Upper lobe of right lung (tissue), 1 donor: ENCODE measurements at regions not wholly inside any gene's neighbourhood (a gene's known extent, or its start where the extent isn't known, plus 50 kb on each side); places are given as distances from the start of the nearest gene placed in this dataset.
"Not testable (repeated sequence)": the region's sequence is repeated elsewhere in the genome, so short reads cannot be mapped to it uniquely, and the experiment has no call there.

Experiments used
- ATAC-seq: fragments of 200-7000 bp; cut with Tn5 transposase; one replicate; pipeline ENCODE4 v1.9.1; 2020; ENCODE audit warnings: mild to moderate bottlenecking, moderate library complexity
- DNase-seq: peaks from one replicate; pipeline ENCODE4 v3.0.0-alpha.2; 2020
- H3K27ac ChIP-seq: fragments of 200-600 bp; one replicate; pipeline ENCODE4 v1.8.0; 2022
- H3K27me3 ChIP-seq: fragments of 200-600 bp; one replicate; pipeline ENCODE4 v1.8.0; 2022; ENCODE audit warnings: mild to moderate bottlenecking
- H3K36me3 ChIP-seq: fragments of 200-600 bp; one replicate; pipeline ENCODE4 v1.8.0; 2022
- H3K4me1 ChIP-seq: fragments of 200-600 bp; one replicate; pipeline ENCODE4 v1.8.0; 2022
- H3K4me3 ChIP-seq: fragments of 200-600 bp; one replicate; pipeline ENCODE4 v1.8.0; 2022; ENCODE audit warnings: mild to moderate bottlenecking
- H3K9me3 ChIP-seq: fragments of 200-600 bp; one replicate; pipeline ENCODE4 v1.8.0; 2022
- intact Hi-C: fragments of 100-400 bp; cut with DNase I; formaldehyde crosslinking; loops from one replicate; pipeline ENCODE4 v1.11.0; 2022
- TF ChIP-seq, protein P1 (sequence below): fragments of 200-600 bp; IDR thresholded peaks from one replicate; pipeline ENCODE4 v1.8.0; 2022; ENCODE audit warnings: antibody characterized with exemption
- donor health status: DM: no; HTN: yes; CAD: no; lungs with severe emphysema.

DNA sequence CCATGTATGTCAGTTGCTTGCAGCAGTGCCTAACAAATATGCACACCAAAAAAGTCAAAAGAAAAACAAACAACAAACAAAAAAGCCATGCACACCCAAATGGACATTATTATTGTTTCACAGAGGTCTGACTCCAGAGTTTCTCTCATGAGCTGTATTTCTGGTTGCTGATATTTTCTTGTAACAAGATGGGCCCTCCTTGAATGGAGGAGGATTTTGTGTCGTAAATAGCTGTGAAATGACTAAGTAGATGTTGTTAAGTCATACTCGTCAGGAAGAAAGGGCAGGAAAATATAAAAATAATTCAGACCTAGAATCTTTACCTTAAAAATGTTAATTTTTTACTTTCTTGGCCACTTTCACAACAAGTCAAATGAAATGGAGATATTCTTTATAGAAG, 96.0 kb downstream of the PLEKHG1 start:
- intact Hi-C loops = no loop called here
- DNase-seq (no peak), ATAC-seq (no peak)
- no peaks in the 10 kb centered on the region for H3K27me3 ChIP-seq
- peaks cover 5% of the 10 kb centered on the region for H3K4me1 ChIP-seq
- H3K9me3 ChIP-seq = no peaks in the 10 kb centered on the region
- H3K4me3 ChIP-seq = no peak overlapping the region
- no peaks in the 10 kb centered on the region for H3K36me3 ChIP-seq
- TF ChIP-seq, protein P1, sequence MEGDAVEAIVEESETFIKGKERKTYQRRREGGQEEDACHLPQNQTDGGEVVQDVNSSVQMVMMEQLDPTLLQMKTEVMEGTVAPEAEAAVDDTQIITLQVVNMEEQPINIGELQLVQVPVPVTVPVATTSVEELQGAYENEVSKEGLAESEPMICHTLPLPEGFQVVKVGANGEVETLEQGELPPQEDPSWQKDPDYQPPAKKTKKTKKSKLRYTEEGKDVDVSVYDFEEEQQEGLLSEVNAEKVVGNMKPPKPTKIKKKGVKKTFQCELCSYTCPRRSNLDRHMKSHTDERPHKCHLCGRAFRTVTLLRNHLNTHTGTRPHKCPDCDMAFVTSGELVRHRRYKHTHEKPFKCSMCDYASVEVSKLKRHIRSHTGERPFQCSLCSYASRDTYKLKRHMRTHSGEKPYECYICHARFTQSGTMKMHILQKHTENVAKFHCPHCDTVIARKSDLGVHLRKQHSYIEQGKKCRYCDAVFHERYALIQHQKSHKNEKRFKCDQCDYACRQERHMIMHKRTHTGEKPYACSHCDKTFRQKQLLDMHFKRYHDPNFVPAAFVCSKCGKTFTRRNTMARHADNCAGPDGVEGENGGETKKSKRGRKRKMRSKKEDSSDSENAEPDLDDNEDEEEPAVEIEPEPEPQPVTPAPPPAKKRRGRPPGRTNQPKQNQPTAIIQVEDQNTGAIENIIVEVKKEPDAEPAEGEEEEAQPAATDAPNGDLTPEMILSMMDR = no peak
- H3K27ac ChIP-seq = no peak overlapping the region

DNA sequence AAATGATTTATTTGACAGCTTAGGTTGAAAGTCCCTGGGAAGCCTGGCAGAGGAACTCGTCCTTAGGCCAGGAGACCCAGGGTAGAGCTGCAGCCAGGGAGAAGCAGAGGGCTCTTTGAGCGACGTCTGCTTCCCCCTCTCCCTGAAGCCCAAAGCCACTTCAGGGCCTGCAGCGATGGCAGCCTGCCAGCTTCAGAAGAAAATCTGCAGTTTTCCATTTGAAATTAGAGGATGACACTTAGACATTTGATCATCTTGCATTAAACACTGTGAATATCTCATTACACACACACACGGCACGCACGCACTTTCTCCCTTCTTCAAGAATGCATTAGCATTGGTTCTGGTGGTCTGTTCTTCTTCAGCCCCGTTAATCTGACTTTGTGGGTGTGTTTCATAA, 96.5 kb downstream of the PLEKHG1 start:
- peaks cover 5% of the 10 kb centered on the region for H3K4me1 ChIP-seq
- ATAC-seq = no peak
- H3K36me3 ChIP-seq = no peaks in the 10 kb centered on the region
- no peak overlapping the region for H3K27ac ChIP-seq
- H3K4me3 ChIP-seq = no peak overlapping the region
- intact Hi-C loops = no loop called here
- no peaks in the 10 kb centered on the region for H3K9me3 ChIP-seq
- no peaks in the 10 kb centered on the region for H3K27me3 ChIP-seq
- no peak for DNase-seq
- TF ChIP-seq, protein P1 = no peak

DNA sequence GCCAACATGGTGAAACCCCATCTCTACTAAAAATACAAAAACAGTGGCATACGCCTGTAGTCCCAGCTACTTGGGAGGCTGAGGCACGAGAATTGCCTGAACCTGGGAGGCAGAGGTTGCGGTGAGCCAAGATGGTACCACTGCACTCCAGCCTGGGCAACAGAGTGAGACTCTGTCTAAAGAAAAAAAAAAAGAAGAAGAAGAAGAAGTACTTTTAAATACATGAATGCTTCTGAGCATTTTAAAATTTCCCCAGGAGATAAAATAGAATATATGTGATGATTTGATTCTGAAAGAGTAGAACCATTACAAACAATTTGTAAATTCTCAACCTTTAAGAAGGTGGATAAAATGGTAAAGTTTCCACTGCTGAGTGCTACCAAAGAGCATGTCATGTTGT, 97.2 kb downstream of the PLEKHG1 start:
- H3K27ac ChIP-seq, H3K4me1 ChIP-seq, intact Hi-C loops, H3K36me3 ChIP-seq, ATAC-seq, H3K27me3 ChIP-seq, H3K4me3 ChIP-seq, H3K9me3 ChIP-seq, DNase-seq: not testable (repeated sequence)

DNA sequence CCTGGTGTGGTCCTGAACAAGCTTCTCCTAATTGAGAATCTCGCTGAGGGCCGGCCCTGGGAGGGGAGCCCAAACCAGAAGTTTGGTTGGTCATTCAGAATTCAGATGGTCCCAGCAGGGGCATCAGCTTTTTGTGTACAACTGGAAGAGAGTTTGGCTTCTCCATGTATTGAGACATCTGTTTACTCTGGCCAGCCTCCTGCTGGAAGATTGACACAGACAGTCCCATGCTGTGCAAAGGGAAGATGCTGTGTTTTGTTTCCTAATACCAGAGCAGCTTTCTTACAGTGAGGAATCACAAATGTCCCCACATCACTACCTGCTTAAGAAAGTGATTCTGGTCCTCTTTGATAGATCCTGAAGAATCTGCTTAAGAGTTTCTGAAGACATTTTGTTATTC, 97.8 kb downstream of the PLEKHG1 start:
- TF ChIP-seq, protein P1 = no peak
- H3K27ac ChIP-seq = no peak overlapping the region
- H3K9me3 ChIP-seq = no peaks in the 10 kb centered on the region
- H3K27me3 ChIP-seq = no peaks in the 10 kb centered on the region
- intact Hi-C loops = no loop called here
- ATAC-seq (no peak), DNase-seq (no peak)
- H3K4me3 ChIP-seq = no peak overlapping the region
- no peaks in the 10 kb centered on the region for H3K4me1 ChIP-seq
- no peaks in the 10 kb centered on the region for H3K36me3 ChIP-seq

DNA sequence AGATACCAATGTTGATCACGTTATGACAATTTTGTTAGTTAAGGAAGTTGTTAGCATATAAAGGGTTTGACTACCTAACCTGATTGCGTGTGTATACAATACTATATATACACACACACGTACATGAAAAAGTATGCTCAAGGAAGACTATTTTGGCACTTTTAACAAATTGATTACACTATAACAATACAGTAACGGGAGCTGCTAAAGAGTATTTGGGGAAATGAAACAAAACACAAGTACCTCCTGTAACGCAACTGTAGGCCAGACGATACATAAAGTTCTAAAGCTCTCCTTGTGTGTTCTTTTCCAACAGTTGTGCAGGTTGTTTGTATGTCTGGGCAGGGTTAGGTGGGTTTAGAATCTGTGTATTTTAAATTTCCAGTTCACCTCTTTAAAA, 98.7 kb downstream of the PLEKHG1 start:
- Histone ChIP-seq H3K36me3 (no peaks in the 10 kb centered on the region), H3K4me1 (no peaks in the 10 kb centered on the region), H3K9me3 (no peaks in the 10 kb centered on the region), H3K4me3 (no peak overlapping the region), H3K27ac (no peak overlapping the region), H3K27me3 (no peaks in the 10 kb centered on the region)
- ATAC-seq = no peak
- TF ChIP-seq, protein P1 = no peak
- DNase-seq = no peak
- intact Hi-C loops = no loop called here

DNA sequence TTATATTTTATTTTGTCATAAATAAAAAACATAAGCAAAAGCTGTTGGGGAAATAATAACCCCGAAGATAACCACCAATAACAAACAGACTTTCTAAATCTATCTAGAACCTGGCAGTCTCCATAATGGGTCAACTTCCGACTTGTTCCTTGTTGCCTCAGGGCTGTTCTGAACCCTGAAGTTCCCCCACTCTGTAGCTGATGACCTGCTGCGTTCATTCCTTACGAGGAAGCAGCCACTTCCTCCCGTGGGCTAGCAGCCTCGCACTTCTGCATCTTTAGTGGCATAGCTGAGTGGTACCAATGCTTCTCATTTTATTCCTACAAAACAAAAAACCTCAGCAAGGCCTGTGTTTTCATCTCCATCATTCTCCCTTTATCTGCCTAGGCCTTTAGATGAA, 103.0 kb downstream of the PLEKHG1 start:
- H3K36me3 ChIP-seq = no peaks in the 10 kb centered on the region
- H3K4me1 ChIP-seq = no peaks in the 10 kb centered on the region
- no peak overlapping the region for H3K27ac ChIP-seq
- no peaks in the 10 kb centered on the region for H3K27me3 ChIP-seq
- H3K9me3 ChIP-seq = no peaks in the 10 kb centered on the region
- DNase-seq (no peak), ATAC-seq (peak; percentile 71)
- intact Hi-C loops = no loop called here
- H3K4me3 ChIP-seq = no peak overlapping the region
- TF ChIP-seq, protein P1 = no peak
